ENCODE measurements at regions not wholly inside any gene's neighbourhood (a gene's known extent, or its start where the extent isn't known, plus 50 kb on each side); places are given as distances from the start of the nearest gene placed in this dataset.

DNA sequence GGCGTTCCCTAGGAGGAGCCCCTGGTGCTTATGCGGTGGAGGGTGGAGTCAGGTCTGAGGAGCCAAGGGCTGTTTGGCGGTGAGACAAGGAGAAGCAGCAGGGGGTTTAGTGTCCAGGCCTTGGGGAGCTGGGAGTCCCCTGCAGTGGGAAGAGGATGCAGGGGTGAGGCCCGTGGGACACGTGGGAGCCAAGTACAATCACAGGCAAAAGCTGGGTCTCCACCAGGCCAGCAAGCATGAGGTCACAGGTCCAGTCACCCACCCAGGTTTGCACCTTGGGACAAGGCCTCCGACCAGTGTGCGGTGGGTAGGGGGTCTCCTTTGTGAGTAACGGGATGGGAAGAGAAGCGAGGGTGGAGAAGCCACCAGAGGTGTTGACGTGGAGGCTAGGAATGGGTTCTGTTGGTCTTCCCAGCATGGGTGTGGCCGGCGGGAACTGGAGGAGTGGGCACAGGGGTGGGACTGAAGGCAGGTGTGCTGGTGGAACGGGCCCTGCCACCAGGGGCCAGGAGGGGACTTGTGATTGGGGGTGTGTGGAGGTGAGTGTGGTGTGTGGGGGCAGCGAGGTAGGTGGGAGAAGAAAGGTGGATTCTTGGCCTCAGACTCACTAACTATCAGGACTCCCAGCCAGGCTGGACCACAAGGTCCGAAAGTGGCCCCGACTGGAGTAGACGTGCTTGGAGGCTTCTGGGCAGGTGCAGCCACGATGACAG is 953.6 kb downstream of the TBC1D22A start:
- DNase-seq (ENCODE audit: low read depth): no peak

DNA sequence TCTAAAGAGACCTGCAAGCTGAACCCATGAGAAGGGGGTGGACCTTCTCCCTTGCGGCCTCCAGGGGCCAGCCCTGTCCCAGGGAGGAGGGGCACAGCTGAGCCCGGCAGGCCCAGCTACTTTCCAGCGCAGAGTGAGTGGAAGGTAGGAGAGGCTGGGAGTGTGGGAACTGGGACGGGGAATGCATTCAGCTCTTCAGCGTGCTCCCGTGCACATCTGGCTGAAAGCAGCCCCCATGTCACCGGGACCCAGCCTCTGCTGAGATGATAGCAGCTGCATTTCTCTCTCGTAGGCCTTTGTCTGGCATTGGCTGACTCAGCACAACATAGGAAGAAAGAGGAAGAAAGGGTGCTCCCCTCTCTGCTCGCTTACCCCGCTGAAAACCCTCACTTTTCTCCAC is 951.5 kb downstream of the TBC1D22A start:
- DNase-seq (ENCODE audit: low read depth): no peak

DNA sequence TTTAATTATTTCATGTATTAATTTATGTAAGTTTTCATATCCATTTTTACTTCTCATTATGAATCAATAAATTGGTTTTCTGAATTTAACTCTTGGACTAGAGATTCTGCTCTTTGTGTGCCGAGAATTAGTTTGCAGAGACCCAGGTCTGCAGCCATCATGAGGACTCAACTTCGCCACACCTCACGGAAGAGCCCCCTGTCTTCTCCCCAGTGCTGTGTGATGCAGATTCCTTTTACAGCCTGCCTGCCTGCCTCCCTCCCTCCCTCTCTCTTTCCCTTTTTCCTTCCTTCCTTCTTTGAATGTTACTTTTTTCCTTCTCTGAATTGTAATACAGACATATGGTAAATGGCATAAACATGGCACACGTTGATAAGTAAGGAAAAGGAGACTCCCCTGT is 947.7 kb downstream of the TBC1D22A start:
- DNase-seq (ENCODE audit: low read depth): no peak

DNA sequence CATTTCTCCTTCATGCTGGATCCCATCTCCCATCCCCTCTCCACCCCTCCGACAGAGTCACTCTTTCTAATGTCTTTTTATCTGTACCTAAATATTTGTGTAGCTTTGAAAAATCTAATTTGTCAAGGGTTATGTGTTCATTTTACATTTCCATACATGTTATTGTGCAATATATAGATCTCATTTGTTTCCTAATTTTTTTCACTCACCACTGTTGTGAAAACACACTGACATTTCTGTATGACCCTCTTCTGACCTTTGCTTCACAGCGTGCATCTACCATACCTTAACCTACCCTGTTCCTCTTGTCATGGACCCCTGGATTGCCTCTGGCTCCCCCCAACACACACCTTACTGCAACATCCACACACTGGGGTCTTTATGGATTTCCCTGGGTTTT is 942.9 kb downstream of the TBC1D22A start:
- DNase-seq (ENCODE audit: low read depth): no peak

DNA sequence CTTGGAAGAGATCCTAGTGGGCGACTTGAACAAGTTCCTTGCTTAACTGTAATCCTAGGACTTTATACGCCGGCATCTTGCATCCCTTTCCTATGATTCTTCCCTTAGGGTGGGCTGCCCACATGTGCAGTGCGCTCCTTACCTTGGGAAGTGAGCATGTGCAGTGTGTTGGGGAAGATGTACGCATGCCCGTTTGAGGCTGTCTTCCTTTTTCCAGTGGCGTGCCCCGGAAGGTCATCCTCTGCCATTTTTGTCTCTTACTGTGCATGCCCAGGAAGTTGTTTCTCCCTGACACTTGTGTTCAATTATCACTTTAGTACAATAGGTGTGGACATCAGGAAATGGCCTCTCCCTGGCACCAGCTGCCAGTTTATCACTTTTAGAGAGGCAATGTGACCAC is 936.5 kb downstream of the TBC1D22A start:
- DNase-seq (ENCODE audit: low read depth): no peak

DNA sequence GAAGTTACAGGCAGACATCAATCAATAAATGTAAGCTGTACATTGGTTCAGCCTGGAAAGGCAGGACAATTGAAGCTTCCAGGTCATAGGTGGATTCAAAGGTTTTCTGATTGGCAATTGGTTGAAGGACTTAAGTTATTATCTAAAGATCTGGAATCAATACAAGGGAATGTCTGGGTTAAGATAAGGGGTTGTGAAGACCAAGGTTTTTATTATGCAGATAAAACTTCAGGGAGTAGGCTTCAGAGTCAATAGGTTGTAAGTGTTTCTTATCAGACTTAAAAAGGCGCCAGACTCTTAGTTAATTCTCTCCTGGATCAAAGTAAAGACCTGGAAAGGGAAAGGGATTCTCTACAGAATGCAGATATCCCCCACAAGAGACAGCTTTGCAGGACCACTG is 935.4 kb downstream of the TBC1D22A start:
- DNase-seq (ENCODE audit: low read depth): no peak

DNA sequence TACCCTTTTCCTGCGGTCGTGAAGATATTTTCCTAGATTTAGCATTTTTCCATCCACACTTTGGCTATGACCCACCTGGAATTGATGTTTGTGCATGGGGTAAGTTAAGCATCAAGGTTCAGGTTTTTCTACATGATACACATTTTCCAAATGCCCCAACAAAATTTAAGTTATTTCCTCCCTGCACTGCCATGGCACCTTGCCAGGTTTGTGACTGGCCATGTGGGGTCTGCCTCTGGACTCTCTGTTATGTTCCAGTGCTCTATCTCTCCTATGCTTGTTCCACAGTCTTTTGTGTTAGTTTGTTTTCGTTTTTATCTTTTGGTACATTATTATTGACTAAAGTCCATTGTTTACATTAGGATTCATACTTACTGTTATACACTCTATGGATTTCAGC is 934.3 kb downstream of the TBC1D22A start:
- DNase-seq (ENCODE audit: low read depth): no peak

DNA sequence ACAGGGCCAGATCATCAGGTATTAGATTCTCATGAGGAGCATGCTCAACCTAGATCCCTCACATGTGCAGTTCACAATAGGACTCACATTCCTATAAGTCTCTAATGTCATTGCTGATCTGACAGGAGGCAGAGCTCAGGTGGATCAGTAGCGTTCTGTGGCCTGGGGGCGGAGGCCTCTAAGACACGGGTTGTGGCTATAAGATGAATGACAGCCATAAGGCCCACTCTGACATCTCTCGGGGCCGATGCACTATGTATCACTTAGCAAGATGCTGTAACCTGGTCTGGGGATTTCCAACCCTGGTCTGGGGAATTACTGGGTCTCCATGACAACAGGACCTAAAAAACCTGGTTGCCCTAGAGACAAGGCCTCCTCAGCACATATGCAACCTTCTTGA is 932.7 kb downstream of the TBC1D22A start:
- no peak for DNase-seq (ENCODE audit: low read depth)

DNA sequence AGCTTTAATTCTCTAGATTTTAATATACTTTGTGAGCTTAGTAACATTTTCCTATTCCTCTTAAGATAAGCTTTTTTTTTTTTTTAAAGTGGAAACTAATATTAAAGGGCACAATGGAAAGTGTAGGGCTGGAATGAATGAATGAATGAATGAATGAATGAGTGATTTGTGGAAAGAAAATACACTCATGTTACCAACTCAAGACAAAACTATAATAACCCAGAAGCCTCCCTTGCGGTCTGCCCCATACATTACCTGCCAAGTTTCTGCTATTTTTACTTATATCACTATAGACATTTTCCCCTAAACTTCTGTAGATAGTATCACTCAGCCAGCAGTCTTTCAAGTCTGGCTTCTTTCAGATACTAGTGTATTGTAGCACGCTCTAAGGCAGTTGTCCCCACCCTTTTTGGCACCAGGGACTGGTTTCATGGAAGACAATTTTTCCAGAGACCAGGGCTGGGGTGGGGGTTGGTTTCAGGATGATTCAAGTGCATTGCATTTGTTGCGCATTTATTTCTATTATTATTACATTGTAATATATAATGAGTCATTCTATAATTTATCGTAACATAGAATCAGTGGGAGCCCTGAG is 932.2 kb downstream of the TBC1D22A start:
- no peak for DNase-seq (ENCODE audit: low read depth)

DNA sequence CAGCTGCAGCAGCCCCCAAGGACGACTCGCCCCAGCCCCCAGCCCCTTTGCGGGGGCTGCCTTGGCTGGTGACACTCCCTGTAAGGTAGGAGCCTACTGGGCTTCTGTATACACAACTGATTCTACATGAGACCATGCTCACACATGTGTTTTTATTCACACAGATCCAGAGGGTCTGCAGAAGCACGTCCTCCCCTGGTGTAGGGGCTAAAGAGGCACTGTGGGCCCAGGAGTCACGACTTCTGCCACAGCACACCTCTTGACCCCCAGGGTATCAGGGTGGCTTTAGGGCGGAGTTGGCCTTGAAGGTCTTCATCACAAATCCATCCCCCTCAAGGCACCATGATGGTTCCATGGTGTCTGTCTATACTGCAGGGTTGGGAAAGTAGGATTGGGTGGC is 931.2 kb downstream of the TBC1D22A start:
- DNase-seq (ENCODE audit: low read depth): no peak

DNA sequence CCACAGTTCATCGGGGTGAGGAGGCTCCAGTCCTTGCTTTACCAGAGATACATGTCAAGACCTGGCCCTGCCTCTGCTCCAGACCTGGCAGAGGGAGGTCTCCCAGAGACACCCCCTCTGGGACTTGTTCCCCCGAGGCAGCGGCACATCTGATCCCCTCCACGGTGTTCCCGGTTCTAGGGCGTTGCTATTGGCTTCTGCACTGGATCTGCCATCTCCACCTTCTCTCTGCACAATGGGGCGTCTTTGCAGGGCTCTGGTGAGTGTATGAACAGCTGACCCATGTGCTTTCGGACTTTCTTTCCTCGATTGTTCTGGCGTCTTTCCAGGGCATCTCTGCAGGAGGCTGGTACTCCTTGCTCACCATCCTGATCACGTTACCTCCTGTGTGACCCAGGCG is 930.4 kb downstream of the TBC1D22A start:
- no peak for DNase-seq (ENCODE audit: low read depth)

DNA sequence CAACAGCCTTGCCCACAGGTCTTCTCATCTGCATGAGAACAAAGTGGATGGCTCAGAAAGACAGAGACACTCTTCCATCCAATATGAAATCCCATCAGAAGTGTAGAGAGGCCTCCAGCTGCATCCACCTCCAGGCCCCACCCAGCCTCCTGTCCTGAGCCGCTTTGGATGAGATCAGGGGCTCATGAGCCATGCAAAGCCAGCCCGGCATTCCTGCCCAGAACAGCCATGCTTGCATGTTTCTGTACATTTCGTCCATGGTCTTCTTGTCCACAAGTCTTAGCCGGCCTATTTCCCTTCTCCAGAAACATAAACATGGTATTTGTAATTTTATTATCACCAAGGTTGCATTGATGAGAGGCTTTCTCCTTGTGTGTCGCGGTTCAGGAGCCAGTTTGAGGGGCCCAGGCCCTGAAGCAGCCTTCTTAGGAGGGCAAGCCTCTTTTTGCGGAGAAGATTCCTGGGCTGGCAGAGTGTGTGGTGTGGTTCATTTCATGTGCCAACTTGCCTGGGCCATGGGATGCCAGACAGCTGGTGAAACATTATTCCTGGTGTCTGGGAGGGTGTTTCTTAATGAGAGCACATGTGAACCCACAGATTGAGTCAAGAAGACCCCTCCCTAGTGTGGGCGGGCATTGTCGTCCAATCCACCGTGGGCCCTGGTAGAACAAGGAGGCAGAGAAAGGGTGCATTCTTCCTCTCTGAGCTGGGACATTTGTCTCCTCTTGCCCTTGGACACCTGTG is 928.9 kb downstream of the TBC1D22A start:
- no peak for DNase-seq (ENCODE audit: low read depth)

DNA sequence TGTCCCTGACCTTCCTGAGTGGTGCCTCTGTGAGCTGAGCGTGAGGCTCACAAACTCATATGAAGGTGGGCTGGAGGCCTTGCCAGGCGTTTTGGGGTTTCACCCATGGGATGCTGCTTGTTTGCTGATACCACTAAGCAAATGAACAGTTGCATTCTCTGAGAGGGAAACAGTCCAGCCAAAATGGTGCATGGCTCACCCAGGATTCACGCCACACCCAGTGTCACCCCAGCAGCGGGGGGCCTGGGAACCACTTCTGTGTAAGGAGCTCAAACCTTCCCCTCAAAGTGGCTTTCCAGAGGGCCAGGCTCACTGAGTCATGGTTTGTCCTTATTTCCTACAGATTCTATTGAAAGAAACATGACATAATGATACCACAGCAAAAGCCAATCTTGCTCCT is 928.1 kb downstream of the TBC1D22A start:
- no peak for DNase-seq (ENCODE audit: low read depth)

DNA sequence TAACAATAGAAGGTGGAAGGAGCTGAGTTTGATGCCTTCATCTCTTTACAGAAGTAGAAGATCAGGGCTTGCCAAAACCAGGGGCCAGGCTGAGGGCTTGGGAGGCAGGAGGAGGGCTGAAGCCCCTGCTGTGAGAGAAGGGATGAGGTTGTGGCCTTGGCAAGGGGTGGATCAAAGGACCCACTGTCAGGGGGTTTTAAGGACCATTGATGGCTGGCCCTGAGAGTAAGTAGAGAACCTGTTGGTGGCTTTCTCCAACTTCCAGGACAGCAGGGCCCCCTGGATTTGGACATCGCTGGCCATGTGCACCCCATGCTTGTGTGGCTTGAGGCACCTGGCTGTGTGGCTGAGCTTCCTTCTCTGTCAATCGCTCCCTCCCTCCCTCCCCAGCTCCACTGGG is 927.7 kb downstream of the TBC1D22A start:
- DNase-seq (ENCODE audit: low read depth): no peak

DNA sequence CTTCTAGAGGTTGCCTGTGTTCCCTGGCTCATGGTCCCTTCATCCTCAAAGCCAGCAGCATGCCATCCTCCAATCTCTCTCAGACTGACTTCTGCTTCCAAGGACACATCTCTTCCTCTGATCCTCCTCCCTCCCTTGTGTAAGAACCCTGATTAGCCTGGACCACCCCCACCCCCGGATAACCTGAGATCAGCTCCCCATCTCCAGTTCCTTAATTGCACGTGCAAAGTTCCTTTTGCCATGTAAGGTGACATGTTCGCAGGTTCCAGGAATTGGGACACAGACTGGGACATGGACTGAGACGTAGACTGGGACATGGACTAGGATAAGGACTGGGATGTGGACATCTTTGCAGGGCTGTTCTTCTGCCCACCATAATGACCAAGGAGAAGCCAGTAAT is 925.3 kb downstream of the TBC1D22A start:
- DNase-seq (ENCODE audit: low read depth): no peak

DNA sequence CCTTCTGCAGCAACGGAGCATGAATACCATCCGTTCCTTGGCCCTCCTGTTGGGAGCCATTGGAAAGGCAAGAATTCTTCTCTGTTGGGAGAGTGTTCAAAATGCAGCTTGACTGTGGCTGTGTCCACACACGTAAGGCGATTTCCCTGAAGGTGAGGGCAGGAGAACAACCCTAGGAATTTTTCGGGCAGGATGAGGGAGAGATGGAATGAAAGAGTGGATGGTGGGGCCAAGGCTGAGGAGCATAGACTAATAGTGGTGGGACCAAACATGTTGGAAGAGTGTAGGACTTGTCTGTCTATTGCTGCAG is 924.9 kb downstream of the TBC1D22A start:
- DNase-seq (ENCODE audit: low read depth): no peak

DNA sequence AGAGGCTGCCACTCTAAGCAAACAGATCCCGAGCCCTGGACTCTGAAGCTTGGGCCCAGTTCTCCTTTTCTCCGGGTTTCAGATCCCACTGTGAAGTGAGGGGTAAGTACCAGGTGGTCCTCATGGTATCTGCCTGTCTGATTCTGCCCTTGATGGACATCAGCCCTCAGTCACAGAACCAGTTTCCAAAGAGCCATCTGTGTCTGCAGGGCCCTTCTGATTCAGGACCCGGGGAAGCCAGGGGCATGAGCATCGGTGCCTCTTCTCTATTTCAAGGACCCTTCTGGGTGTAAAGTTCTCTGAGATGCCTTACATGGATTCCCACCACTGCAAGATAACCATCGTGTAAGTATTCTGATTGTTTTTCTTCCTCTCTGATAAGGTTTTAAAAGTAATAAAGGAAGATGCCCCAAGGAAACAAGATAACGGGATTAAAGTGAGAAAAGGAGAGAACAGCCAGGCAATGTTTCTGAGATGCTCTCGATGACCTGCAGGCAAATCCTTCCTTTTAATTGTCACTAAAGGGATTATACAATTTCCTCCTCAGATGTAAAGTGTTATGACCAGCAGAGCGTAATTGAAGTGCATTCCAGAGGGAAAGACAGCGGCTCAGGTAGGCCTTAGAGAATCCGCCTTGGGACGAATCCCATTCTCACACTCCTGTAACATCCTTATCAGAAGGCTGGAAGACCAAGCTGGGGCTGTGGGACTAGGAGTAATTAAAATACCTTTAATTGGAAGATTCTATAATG is 924.3 kb downstream of the TBC1D22A start:
- no peak for DNase-seq (ENCODE audit: low read depth)

DNA sequence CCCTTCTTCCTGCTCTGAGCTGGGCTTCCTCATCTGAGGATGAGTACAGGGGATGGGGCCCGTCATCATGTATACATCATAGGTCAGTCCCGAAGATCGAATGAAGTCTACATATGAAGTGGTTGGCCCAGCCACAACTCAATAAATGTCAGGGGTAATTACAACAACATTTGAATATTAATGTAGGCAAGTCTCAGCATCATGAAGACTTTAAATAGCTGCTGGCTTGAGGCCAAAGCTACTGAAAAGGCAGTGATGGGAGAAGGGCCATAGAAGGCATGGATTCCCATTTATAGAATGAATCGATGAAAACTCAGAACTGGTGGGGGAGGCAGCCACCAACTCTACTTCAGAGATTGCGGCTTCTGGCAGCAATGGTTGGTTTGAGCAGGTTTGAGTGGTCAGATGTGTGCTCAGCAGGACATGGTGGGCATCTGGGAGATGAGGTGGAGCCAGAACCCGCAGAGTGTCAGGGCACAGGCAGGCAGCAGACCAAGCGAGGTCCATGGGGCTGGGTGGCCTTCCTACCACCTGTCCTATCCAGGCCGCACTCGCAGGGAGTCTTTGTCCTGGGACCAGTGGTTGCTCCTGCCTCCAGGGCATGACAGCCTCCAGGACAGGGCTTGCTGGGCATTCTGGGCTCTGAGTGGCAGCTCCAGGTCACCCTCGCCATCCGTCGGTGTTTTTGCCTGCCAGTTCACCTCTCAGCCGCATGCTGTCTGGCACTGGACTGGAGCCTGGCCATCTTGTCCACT is 919.1 kb downstream of the TBC1D22A start:
- DNase-seq (ENCODE audit: low read depth): no peak

DNA sequence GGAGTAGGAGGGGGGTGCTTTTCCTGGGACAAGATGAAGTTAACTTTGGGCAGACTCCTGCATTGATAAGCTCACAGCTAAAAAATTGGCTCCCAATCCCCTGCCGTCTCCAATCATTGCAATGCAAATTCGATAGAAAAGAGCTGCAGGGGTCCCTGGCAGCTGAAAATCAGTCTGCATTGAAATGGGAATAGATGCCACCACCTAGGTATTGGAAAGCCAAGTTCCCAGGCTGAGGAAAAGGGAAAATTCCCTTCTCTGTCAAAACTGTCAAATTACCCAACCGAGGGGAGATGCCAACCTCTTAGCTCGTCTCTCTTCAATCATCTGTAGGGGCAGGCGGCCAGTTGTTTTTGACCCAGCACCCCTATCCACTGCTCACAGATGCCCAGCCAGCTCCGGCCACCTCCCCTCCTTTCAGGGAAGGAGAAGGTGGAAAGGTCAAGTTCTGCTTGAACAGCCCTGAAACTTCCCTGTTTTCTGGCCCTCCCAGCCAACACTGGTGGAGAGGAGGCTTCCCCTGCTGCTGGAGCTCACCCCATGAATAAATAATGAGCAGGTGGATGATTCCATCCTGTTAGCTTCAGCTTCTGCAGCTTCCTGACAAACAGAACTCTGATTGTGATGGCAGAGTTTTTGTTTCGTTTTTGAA is 916.3 kb downstream of the TBC1D22A start:
- no peak for DNase-seq (ENCODE audit: low read depth)

DNA sequence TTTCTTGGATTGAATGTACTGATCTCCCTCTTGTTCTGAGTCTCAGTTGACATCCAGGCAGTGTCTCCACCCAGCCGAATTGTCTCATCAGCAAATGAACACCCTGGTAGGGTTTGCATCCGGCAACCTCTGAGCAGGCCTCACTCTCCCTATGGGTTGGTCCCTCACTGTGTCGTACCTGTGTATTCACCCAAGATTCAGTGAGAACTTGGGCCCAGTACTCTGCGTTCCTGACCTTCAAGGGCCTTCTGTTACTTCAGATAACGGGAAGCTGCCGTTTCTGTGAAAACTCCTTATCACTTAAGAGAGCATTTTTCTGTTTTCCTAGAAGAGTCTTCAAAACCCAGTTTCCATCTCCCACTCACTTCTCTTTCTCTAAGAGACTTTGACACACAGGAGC is 915.6 kb downstream of the TBC1D22A start:
- DNase-seq (ENCODE audit: low read depth): no peak

DNA sequence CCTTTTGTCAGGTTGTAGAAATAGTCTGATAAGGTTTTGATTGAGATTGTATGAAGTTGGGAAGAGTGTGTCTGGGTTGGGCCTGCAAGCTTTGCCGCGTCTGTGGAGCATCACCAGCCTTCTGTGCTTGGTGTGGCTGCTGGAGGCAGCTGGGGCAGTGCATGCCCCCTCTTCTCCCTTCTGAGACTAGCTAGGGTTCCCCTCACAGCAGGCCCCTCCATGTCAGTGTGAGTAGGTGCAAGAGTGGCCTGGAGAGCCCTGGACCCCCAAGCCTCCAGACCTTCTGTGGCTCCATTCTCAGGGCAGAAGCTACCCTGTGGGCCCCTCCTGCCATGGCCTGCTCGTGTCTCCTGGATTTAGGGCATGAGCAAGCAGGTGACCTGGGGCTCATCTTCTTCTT is 914.2 kb downstream of the TBC1D22A start:
- DNase-seq (ENCODE audit: low read depth): no peak

DNA sequence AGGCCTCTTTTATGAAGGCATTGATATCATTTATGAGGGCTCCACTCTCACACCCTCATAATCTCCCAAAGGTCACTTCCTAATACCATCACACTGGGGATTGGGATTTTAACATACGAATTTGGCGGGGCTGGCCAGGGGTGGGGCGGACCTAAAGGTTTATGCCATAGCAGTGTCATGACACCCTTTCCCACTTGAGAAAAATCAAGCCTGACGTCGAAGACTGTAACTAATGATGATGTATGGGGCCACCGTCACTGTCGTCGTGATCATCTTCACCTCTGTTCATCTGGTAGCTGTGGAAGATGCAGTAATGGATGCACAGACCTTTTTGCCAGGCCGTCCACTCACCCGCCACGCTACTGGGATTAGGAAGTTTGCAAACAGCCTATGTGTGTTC is 912.1 kb downstream of the TBC1D22A start:
- DNase-seq (ENCODE audit: low read depth): no peak

All from activated T-helper 1 cell treated with Interleukin-2 at 50 U/mL for 16 hours (primary cell).